ENCODE measurements at regions not wholly inside any gene's neighbourhood (a gene's known extent, or its start where the extent isn't known, plus 50 kb on each side); places are given as distances from the start of the nearest gene placed in this dataset.

DNA sequence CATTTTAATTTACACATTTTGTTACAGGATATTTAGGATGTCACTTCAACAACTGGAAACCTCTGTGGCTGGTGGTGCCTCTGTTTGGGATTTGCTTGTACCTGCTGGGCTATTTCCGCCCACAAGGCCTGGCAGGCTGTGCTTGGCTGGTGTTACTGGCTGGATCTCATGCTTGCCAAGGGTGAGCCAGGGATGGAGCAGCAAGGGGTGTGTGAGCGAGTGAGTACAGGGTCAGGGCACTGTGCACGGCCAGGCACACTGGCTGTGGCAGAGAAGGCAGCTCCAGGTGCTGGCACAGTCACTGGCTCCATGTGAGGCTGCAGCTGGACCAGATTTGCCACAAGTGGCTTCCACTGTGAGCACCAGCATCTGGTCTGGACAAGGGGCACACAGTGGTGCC, 1254.8 kb downstream of the SLITRK5 start:
- POLR2A ChIA-PET (ENCODE audit: low non-redundant PET), result no interaction called here
- CTCF ChIA-PET, result no interaction called here
- no peaks in the 10 kb centered on the region for H3K9me3 ChIP-seq (ENCODE audit: low read depth, low read length, poor library complexity, severe bottlenecking)
- no peaks in the 10 kb centered on the region for H3K27me3 ChIP-seq (replicated peaks; ENCODE audit: insufficient read depth, low read depth, low read length, poor library complexity)
- BruUV-seq (replicated peaks), result no TSS peak
- intact Hi-C loops (cut with micrococcal nuclease; ENCODE audit: unreplicated experiment), result no loop called here
- TF ChIP-seq, protein P1, sequence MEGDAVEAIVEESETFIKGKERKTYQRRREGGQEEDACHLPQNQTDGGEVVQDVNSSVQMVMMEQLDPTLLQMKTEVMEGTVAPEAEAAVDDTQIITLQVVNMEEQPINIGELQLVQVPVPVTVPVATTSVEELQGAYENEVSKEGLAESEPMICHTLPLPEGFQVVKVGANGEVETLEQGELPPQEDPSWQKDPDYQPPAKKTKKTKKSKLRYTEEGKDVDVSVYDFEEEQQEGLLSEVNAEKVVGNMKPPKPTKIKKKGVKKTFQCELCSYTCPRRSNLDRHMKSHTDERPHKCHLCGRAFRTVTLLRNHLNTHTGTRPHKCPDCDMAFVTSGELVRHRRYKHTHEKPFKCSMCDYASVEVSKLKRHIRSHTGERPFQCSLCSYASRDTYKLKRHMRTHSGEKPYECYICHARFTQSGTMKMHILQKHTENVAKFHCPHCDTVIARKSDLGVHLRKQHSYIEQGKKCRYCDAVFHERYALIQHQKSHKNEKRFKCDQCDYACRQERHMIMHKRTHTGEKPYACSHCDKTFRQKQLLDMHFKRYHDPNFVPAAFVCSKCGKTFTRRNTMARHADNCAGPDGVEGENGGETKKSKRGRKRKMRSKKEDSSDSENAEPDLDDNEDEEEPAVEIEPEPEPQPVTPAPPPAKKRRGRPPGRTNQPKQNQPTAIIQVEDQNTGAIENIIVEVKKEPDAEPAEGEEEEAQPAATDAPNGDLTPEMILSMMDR (conservative IDR thresholded peaks at IDR 0.05; ENCODE audit: low read depth, low read length), result no peak
- TF ChIP-seq EZH2 (IDR thresholded peaks at IDR 0.05; ENCODE audit: borderline replicate concordance, low read depth, low read length, poor library complexity, severe bottlenecking), result no peak
- H3K4me1 ChIP-seq (ENCODE audit: insufficient read depth, low read length, poor library complexity, severe bottlenecking), result no peaks in the 10 kb centered on the region
- H3K36me3 ChIP-seq (ENCODE audit: insufficient read depth, low read length, poor library complexity, severe bottlenecking), result no peaks in the 10 kb centered on the region
- H3K4me3 ChIP-seq (ENCODE audit: low read depth, low read length, poor library complexity, severe bottlenecking), result no peak overlapping the region
- no peak overlapping the region for H3K27ac ChIP-seq (ENCODE audit: low read depth, low read length, poor library complexity, severe bottlenecking)
- DNase-seq (ENCODE audit: low spot score), result no peak

DNA sequence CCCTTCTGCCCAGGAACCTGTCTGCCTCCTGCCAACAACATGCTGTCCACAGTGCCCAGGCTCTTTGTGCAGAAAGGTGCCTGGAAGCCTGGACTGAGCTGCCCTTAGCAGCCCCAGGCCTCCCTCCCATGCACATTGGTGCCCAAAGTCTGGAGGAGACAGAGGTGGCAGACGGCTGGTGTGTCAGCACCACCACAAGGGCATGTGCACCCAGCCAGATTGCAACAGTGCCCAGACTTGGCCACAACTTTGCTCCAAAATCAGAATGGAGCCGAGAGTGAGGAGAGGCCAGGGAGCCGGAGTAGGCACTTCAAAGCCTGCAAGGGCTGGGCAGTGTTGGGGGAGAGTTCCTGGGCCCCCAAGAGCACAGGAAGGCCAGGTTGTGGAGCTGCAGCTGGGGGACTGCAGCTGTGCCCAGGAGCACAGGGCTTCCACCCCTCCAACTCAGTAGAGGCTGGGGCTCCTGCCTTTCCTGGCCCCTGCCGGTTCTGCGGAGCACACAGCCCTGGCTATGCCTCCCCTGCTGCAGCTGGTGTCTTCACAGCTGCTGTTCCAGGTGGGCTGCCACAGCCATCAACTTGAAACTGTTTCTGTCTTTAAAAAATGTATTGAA, 1255.8 kb downstream of the SLITRK5 start:
- no peaks in the 10 kb centered on the region for H3K27me3 ChIP-seq (replicated peaks; ENCODE audit: insufficient read depth, low read depth, low read length, poor library complexity)
- DNase-seq (ENCODE audit: low spot score), result no peak
- H3K27ac ChIP-seq (ENCODE audit: low read depth, low read length, poor library complexity, severe bottlenecking), result no peak overlapping the region
- H3K9me3 ChIP-seq (ENCODE audit: low read depth, low read length, poor library complexity, severe bottlenecking), result no peaks in the 10 kb centered on the region
- no TSS peak for BruUV-seq (replicated peaks)
- ChIA-PET CTCF (no interaction called here), POLR2A (ENCODE audit: low non-redundant PET) (no interaction called here)
- H3K4me1 ChIP-seq (ENCODE audit: insufficient read depth, low read length, poor library complexity, severe bottlenecking), result no peaks in the 10 kb centered on the region
- TF ChIP-seq EZH2 (IDR thresholded peaks at IDR 0.05; ENCODE audit: borderline replicate concordance, low read depth, low read length, poor library complexity, severe bottlenecking), result no peak
- TF ChIP-seq, protein P1 (conservative IDR thresholded peaks at IDR 0.05; ENCODE audit: low read depth, low read length), result no peak
- no peaks in the 10 kb centered on the region for H3K36me3 ChIP-seq (ENCODE audit: insufficient read depth, low read length, poor library complexity, severe bottlenecking)
- intact Hi-C loops (cut with micrococcal nuclease; ENCODE audit: unreplicated experiment), result no loop called here
- H3K4me3 ChIP-seq (ENCODE audit: low read depth, low read length, poor library complexity, severe bottlenecking), result no peak overlapping the region

DNA sequence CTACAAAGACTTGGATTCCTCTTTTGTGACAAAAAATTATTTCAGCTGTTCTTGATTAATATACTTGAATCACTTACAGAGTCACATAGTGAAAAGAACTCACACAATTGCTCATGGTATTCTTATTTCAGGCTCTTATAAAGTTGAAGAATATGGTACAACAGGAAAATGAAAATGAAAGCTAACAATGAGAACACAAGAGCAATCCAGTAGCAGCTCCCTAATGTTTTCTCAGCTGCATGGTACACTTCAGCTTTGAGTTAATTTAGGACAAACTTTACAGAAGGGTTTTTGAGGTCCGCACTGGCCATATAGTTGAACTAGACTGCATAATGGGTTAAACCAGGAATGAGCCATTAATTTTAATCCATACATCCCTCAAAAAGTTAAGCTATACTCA, 1261.8 kb downstream of the SLITRK5 start:
- no peak for DNase-seq (ENCODE audit: low spot score)
- CTCF ChIA-PET, result no interaction called here

More for the DNA sequence above, 1261.8 kb downstream of the SLITRK5 start:
- no peak overlapping the region for H3K4me3 ChIP-seq (ENCODE audit: low read depth, low read length, poor library complexity, severe bottlenecking)
- no peaks in the 10 kb centered on the region for H3K27me3 ChIP-seq (replicated peaks; ENCODE audit: insufficient read depth, low read depth, low read length, poor library complexity)
- H3K36me3 ChIP-seq (ENCODE audit: insufficient read depth, low read length, poor library complexity, severe bottlenecking), result no peaks in the 10 kb centered on the region
- BruUV-seq (replicated peaks), result no TSS peak
- POLR2A ChIA-PET (ENCODE audit: low non-redundant PET), result no interaction called here
- no peaks in the 10 kb centered on the region for H3K9me3 ChIP-seq (ENCODE audit: low read depth, low read length, poor library complexity, severe bottlenecking)
- intact Hi-C loops (cut with micrococcal nuclease; ENCODE audit: unreplicated experiment), result no loop called here
- TF ChIP-seq EZH2 (IDR thresholded peaks at IDR 0.05; ENCODE audit: borderline replicate concordance, low read depth, low read length, poor library complexity, severe bottlenecking), result no peak
- TF ChIP-seq, protein P1 (conservative IDR thresholded peaks at IDR 0.05; ENCODE audit: low read depth, low read length), result no peak
- no peaks in the 10 kb centered on the region for H3K4me1 ChIP-seq (ENCODE audit: insufficient read depth, low read length, poor library complexity, severe bottlenecking)
- no peak overlapping the region for H3K27ac ChIP-seq (ENCODE audit: low read depth, low read length, poor library complexity, severe bottlenecking)

All from A673 (cell line).